PC-9 (cell line): ENCODE measurements at regions not wholly inside any gene's neighbourhood (a gene's known extent, or its start where the extent isn't known, plus 50 kb on each side); places are given as distances from the start of the nearest gene placed in this dataset.

Source experiments
- CTCF ChIP-seq: fragments of 200-600 bp; sonication (generic); conservative IDR thresholded peaks from 2 replicates; pipeline ENCODE4 v1.6.1; 2017; ENCODE audit warnings: mixed run types, antibody characterized with exemption, mild to moderate bottlenecking, moderate library complexity
- EZH2 ChIP-seq: fragments of 200-600 bp; sonication (generic); IDR thresholded peaks from 2 replicates; pipeline ENCODE4 v1.8.0; 2017; ENCODE audit warnings: antibody characterized with exemption, low read depth

- TF ChIP-seq CTCF, result no peak
- no peak for TF ChIP-seq EZH2
Measured at GRCh38 chr20:4626228-4626627, 60.0 kb upstream of the PRNP start.
